GM23338 (cell line): ENCODE measurements at regions not wholly inside any gene's neighbourhood (a gene's known extent, or its start where the extent isn't known, plus 50 kb on each side); places are given as distances from the start of the nearest gene placed in this dataset.

ENCODE experiments used
- ATAC-seq: fragments of 200-7000 bp; cut with Tn5 transposase; 3 replicates; pipeline ENCODE4 v1.9.1; 2020
- DNase-seq: peaks from one replicate; pipeline ENCODE4 v3.0.0-alpha.2; 2015; ENCODE audit warnings: low spot score
- H2AFZ ChIP-seq: fragments of 200-600 bp; sonication (generic); 2 replicates; pipeline ENCODE4 v1.8.0; 2016; ENCODE audit warnings: antibody characterized with exemption, mild to moderate bottlenecking, moderate library complexity
- H3F3A ChIP-seq: fragments of 200-600 bp; sonication (generic); replicated peaks from 2 replicates; pipeline ENCODE4 v1.8.0; 2017; ENCODE audit warnings: antibody characterized with exemption, mixed run types, low read depth
- H3K27ac ChIP-seq: fragments of 200-600 bp; sonication (generic); 2 replicates; pipeline ENCODE4 v1.6.1; 2016; ENCODE audit warnings: low read depth
- H3K27me3 ChIP-seq: fragments of 200-600 bp; sonication (generic); 2 replicates; pipeline ENCODE4 v1.8.0; 2016; ENCODE audit warnings: mild to moderate bottlenecking, mixed run types, moderate library complexity; ENCODE audit not compliant: insufficient read depth
- H3K36me3 ChIP-seq: fragments of 200-600 bp; sonication (generic); 2 replicates; pipeline ENCODE4 v1.8.0; 2016; ENCODE audit warnings: mild to moderate bottlenecking; ENCODE audit not compliant: insufficient read depth
- H3K4me1 ChIP-seq: fragments of 200-600 bp; sonication (generic); 2 replicates; pipeline ENCODE4 v1.8.0; 2016; ENCODE audit warnings: mild to moderate bottlenecking, moderate library complexity; ENCODE audit not compliant: insufficient read depth
- H3K4me2 ChIP-seq: fragments of 200-600 bp; sonication (generic); 2 replicates; pipeline ENCODE4 v1.7.1; 2017; ENCODE audit warnings: mixed run types
- H3K4me3 ChIP-seq: fragments of 200-600 bp; sonication (generic); 2 replicates; pipeline ENCODE4 v1.6.1; 2016; ENCODE audit warnings: mixed run types
- H3K79me2 ChIP-seq: fragments of 200-600 bp; sonication (generic); replicated peaks from 2 replicates; pipeline ENCODE4 v1.8.0; 2017; ENCODE audit warnings: mild to moderate bottlenecking; ENCODE audit not compliant: insufficient read depth
- H3K9me2 ChIP-seq: fragments of 200-600 bp; sonication (generic); 2 replicates; pipeline ENCODE4 v1.8.0; 2017; ENCODE audit not compliant: insufficient read depth
- H4K20me1 ChIP-seq: fragments of 200-600 bp; sonication (generic); replicated peaks from 2 replicates; pipeline ENCODE4 v1.8.0; 2017; ENCODE audit warnings: mild to moderate bottlenecking; ENCODE audit not compliant: insufficient read depth
- H3K27ac Mint-ChIP-seq: 2 replicates; pipeline ENCODE4 v1.8.0; 2020; ENCODE audit warnings: inconsistent platforms, mild to moderate bottlenecking, moderate library complexity, mixed read lengths
- H3K27me3 Mint-ChIP-seq: 3 replicates; pipeline ENCODE4 v1.8.0; 2022; ENCODE audit warnings: low read depth, mild to moderate bottlenecking, moderate library complexity, mixed read lengths, inconsistent platforms; ENCODE audit not compliant: insufficient read depth, poor library complexity
- H3K36me3 Mint-ChIP-seq: 3 replicates; pipeline ENCODE4 v1.8.0; 2021; ENCODE audit warnings: low read depth, mild to moderate bottlenecking, inconsistent platforms, moderate library complexity, mixed read lengths
- H3K4me1 Mint-ChIP-seq: 3 replicates; pipeline ENCODE4 v1.8.0; 2020; ENCODE audit warnings: mild to moderate bottlenecking, inconsistent platforms, mixed read lengths
- H3K4me3 Mint-ChIP-seq: 3 replicates; pipeline ENCODE4 v1.8.0; 2021; ENCODE audit warnings: moderate library complexity, mild to moderate bottlenecking, inconsistent platforms, mixed read lengths
- H3K9me3 Mint-ChIP-seq: 3 replicates; pipeline ENCODE4 v1.8.0; 2020; ENCODE audit warnings: moderate library complexity, mild to moderate bottlenecking, inconsistent platforms, mixed read lengths
- CREB1 ChIP-seq: fragments of 250-450 bp; sonication (Bioruptor Pico); IDR thresholded peaks from 2 replicates; pipeline ENCODE4 v1.5.0; 2020; ENCODE audit warnings: low read depth, mild to moderate bottlenecking, moderate library complexity
- EZH2 ChIP-seq: fragments of 200-600 bp; sonication (generic); IDR thresholded peaks from one replicate; pipeline ENCODE4 v1.8.0; 2017; ENCODE audit warnings: antibody characterized with exemption, mild to moderate bottlenecking, low read depth; ENCODE audit not compliant: unreplicated experiment
- EZH2phosphoT487 ChIP-seq: fragments of 200-600 bp; sonication (generic); IDR thresholded peaks from one replicate; pipeline ENCODE4 v1.8.1; 2018; ENCODE audit warnings: antibody characterized with exemption; ENCODE audit not compliant: unreplicated experiment
- JUNB ChIP-seq: IDR thresholded peaks from one replicate; pipeline ENCODE4 v1.6.1; 2016; ENCODE audit warnings: antibody characterized with exemption; ENCODE audit not compliant: unreplicated experiment
- NANOG ChIP-seq: IDR thresholded peaks from 2 replicates; pipeline ENCODE4 v1.6.1; 2016; ENCODE audit warnings: antibody characterized with exemption, borderline replicate concordance
- POLR2AphosphoS5 ChIP-seq: IDR thresholded peaks from 2 replicates; pipeline ENCODE4 v1.6.1; 2016; ENCODE audit warnings: antibody characterized with exemption, low read depth
- STAT1 ChIP-seq: IDR thresholded peaks from one replicate; pipeline ENCODE4 v1.6.1; 2016; ENCODE audit warnings: antibody characterized with exemption; ENCODE audit not compliant: unreplicated experiment
- ZNF114 ChIP-seq: fragments of 250-450 bp; sonication (Bioruptor Pico); IDR thresholded peaks from 2 replicates; pipeline ENCODE4 v1.5.0; 2020; ENCODE audit warnings: mild to moderate bottlenecking, moderate library complexity
- ZNF331 ChIP-seq: fragments of 250-450 bp; sonication (Bioruptor Pico); IDR thresholded peaks from 2 replicates; pipeline ENCODE4 v1.5.0; 2020; ENCODE audit warnings: low read depth, mild to moderate bottlenecking, moderate library complexity
- TF ChIP-seq, protein P1 (sequence below): IDR thresholded peaks from 2 replicates; pipeline ENCODE4 v1.6.1; 2016; ENCODE audit warnings: antibody characterized with exemption
- TF ChIP-seq, protein P2 (sequence below), 2 experiments: fragments of 200-600 bp in 1 of 2; sonication (generic) in 1 of 2; conservative IDR thresholded peaks; 2 replicates each; pipeline versions ENCODE4 v1.5.1 to v1.6.1; 2016 to 2017; ENCODE audit warnings: antibody characterized with exemption in 2 of 2, low read depth in 2 of 2, mild to moderate bottlenecking in 2 of 2, moderate library complexity in 1 of 2
- TF ChIP-seq, protein P3 (sequence below): IDR thresholded peaks from one replicate; pipeline ENCODE4 v1.6.1; 2018; ENCODE audit warnings: antibody characterized with exemption; ENCODE audit not compliant: unreplicated experiment
- TF ChIP-seq, protein P4 (sequence below): fragments of 250-450 bp; sonication (Bioruptor Pico); IDR thresholded peaks from 2 replicates; pipeline ENCODE4 v1.5.0; 2020; ENCODE audit warnings: mild to moderate bottlenecking, moderate library complexity

DNA sequence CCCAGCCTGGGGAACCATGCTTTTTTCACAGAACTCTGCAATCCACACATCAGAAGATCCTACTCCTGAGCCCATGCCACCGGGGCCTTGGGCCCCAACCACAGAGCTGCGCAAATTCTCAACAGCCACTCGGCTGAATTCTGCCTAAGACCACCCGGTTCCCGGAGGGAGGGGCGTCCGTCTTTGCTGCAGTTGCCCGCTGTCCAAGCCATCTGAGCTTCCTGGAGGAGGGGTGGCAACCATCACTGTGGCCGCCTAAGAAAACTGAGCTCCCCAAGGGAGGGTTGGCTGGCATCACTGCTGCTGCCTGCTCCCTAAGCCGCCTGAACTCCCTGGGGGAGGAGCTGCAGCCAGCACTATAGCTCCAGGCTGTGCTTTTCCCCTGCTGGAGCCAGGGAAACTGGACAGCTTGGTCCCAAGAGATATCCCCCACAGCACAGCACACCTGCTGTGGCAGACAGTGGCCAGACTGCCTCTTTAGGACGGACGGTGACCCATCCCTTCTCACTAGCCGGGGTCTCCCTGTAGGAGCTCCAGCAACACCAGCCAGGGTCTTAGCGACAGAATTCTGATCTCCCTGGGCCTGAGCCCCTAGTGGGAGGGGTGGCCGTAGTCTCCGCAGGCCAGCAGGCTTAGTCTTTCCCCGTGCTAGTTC lies 1411.6 kb upstream of the CDH2 start:
- no peaks in the 10 kb centered on the region for H4K20me1 ChIP-seq
- H3F3A ChIP-seq, result no peaks in the 10 kb centered on the region
- no peaks in the 10 kb centered on the region for H3K9me2 ChIP-seq
- Mint-ChIP-seq H3K4me1 (peaks cover 4% of the 10 kb centered on the region), H3K27me3 (peaks cover 6% of the 10 kb centered on the region), H3K27ac (no peak overlapping the region), H3K9me3 (peaks cover 10% of the 10 kb centered on the region), H3K4me3 (no peak overlapping the region), H3K36me3 (peaks cover 17% of the 10 kb centered on the region)
- ATAC-seq (no peak), DNase-seq (no peak)
- no peaks in the 10 kb centered on the region for H3K79me2 ChIP-seq
- no peak overlapping the region for H3K27ac ChIP-seq
- H3K4me2 ChIP-seq, result no peak overlapping the region
- no peak overlapping the region for H2AFZ ChIP-seq
- H3K36me3 ChIP-seq, result no peaks in the 10 kb centered on the region
- TF ChIP-seq, protein P1, sequence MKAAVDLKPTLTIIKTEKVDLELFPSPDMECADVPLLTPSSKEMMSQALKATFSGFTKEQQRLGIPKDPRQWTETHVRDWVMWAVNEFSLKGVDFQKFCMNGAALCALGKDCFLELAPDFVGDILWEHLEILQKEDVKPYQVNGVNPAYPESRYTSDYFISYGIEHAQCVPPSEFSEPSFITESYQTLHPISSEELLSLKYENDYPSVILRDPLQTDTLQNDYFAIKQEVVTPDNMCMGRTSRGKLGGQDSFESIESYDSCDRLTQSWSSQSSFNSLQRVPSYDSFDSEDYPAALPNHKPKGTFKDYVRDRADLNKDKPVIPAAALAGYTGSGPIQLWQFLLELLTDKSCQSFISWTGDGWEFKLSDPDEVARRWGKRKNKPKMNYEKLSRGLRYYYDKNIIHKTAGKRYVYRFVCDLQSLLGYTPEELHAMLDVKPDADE, result no peak
- TF ChIP-seq STAT1, result no peak
- TF ChIP-seq CREB1 (CRISPR knock-in tag), result no peak
- no peak for TF ChIP-seq NANOG
- TF ChIP-seq ZNF114 (CRISPR knock-in tag), result no peak
- TF ChIP-seq, protein P2, sequence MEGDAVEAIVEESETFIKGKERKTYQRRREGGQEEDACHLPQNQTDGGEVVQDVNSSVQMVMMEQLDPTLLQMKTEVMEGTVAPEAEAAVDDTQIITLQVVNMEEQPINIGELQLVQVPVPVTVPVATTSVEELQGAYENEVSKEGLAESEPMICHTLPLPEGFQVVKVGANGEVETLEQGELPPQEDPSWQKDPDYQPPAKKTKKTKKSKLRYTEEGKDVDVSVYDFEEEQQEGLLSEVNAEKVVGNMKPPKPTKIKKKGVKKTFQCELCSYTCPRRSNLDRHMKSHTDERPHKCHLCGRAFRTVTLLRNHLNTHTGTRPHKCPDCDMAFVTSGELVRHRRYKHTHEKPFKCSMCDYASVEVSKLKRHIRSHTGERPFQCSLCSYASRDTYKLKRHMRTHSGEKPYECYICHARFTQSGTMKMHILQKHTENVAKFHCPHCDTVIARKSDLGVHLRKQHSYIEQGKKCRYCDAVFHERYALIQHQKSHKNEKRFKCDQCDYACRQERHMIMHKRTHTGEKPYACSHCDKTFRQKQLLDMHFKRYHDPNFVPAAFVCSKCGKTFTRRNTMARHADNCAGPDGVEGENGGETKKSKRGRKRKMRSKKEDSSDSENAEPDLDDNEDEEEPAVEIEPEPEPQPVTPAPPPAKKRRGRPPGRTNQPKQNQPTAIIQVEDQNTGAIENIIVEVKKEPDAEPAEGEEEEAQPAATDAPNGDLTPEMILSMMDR (conservative IDR thresholded peaks at IDR 0.05; ENCODE audit: low read depth in 2 of 2), result no peak
- no peak for TF ChIP-seq POLR2AphosphoS5
- TF ChIP-seq ZNF331 (CRISPR knock-in tag), result no peak
- TF ChIP-seq, protein P3, sequence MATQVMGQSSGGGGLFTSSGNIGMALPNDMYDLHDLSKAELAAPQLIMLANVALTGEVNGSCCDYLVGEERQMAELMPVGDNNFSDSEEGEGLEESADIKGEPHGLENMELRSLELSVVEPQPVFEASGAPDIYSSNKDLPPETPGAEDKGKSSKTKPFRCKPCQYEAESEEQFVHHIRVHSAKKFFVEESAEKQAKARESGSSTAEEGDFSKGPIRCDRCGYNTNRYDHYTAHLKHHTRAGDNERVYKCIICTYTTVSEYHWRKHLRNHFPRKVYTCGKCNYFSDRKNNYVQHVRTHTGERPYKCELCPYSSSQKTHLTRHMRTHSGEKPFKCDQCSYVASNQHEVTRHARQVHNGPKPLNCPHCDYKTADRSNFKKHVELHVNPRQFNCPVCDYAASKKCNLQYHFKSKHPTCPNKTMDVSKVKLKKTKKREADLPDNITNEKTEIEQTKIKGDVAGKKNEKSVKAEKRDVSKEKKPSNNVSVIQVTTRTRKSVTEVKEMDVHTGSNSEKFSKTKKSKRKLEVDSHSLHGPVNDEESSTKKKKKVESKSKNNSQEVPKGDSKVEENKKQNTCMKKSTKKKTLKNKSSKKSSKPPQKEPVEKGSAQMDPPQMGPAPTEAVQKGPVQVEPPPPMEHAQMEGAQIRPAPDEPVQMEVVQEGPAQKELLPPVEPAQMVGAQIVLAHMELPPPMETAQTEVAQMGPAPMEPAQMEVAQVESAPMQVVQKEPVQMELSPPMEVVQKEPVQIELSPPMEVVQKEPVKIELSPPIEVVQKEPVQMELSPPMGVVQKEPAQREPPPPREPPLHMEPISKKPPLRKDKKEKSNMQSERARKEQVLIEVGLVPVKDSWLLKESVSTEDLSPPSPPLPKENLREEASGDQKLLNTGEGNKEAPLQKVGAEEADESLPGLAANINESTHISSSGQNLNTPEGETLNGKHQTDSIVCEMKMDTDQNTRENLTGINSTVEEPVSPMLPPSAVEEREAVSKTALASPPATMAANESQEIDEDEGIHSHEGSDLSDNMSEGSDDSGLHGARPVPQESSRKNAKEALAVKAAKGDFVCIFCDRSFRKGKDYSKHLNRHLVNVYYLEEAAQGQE, result no peak
- TF ChIP-seq EZH2phosphoT487, result no peak
- no peak for TF ChIP-seq EZH2
- TF ChIP-seq JUNB, result no peak
- TF ChIP-seq, protein P4, sequence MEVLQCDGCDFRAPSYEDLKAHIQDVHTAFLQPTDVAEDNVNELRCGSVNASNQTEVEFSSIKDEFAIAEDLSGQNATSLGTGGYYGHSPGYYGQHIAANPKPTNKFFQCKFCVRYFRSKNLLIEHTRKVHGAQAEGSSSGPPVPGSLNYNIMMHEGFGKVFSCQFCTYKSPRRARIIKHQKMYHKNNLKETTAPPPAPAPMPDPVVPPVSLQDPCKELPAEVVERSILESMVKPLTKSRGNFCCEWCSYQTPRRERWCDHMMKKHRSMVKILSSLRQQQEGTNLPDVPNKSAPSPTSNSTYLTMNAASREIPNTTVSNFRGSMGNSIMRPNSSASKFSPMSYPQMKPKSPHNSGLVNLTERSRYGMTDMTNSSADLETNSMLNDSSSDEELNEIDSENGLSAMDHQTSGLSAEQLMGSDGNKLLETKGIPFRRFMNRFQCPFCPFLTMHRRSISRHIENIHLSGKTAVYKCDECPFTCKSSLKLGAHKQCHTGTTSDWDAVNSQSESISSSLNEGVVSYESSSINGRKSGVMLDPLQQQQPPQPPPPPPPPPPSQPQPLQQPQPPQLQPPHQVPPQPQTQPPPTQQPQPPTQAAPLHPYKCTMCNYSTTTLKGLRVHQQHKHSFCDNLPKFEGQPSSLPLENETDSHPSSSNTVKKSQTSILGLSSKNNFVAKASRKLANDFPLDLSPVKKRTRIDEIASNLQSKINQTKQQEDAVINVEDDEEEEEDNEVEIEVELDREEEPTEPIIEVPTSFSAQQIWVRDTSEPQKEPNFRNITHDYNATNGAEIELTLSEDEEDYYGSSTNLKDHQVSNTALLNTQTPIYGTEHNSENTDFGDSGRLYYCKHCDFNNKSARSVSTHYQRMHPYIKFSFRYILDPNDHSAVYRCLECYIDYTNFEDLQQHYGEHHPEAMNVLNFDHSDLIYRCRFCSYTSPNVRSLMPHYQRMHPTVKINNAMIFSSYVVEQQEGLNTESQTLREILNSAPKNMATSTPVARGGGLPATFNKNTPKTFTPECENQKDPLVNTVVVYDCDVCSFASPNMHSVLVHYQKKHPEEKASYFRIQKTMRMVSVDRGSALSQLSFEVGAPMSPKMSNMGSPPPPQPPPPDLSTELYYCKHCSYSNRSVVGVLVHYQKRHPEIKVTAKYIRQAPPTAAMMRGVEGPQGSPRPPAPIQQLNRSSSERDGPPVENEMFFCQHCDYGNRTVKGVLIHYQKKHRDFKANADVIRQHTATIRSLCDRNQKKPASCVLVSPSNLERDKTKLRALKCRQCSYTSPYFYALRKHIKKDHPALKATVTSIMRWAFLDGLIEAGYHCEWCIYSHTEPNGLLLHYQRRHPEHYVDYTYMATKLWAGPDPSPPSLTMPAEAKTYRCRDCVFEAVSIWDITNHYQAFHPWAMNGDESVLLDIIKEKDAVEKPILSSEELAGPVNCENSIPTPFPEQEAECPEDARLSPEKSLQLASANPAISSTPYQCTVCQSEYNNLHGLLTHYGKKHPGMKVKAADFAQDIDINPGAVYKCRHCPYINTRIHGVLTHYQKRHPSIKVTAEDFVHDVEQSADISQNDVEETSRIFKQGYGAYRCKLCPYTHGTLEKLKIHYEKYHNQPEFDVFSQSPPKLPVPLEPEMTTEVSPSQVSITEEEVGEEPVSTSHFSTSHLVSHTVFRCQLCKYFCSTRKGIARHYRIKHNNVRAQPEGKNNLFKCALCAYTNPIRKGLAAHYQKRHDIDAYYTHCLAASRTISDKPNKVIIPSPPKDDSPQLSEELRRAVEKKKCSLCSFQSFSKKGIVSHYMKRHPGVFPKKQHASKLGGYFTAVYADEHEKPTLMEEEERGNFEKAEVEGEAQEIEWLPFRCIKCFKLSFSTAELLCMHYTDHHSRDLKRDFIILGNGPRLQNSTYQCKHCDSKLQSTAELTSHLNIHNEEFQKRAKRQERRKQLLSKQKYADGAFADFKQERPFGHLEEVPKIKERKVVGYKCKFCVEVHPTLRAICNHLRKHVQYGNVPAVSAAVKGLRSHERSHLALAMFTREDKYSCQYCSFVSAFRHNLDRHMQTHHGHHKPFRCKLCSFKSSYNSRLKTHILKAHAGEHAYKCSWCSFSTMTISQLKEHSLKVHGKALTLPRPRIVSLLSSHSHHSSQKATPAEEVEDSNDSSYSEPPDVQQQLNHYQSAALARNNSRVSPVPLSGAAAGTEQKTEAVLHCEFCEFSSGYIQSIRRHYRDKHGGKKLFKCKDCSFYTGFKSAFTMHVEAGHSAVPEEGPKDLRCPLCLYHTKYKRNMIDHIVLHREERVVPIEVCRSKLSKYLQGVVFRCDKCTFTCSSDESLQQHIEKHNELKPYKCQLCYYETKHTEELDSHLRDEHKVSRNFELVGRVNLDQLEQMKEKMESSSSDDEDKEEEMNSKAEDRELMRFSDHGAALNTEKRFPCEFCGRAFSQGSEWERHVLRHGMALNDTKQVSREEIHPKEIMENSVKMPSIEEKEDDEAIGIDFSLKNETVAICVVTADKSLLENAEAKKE (CRISPR knock-in tag), result no peak
- no peak overlapping the region for H3K4me3 ChIP-seq
- H3K4me1 ChIP-seq, result 0 out of 2 replicates have a peak, but pooled peaks cover 9% of the 10 kb centered on the region
- H3K27me3 ChIP-seq, result no peaks in the 10 kb centered on the region
